ENCODE measurements at regions not wholly inside any gene's neighbourhood (a gene's known extent, or its start where the extent isn't known, plus 50 kb on each side); places are given as distances from the start of the nearest gene placed in this dataset.

DNA sequence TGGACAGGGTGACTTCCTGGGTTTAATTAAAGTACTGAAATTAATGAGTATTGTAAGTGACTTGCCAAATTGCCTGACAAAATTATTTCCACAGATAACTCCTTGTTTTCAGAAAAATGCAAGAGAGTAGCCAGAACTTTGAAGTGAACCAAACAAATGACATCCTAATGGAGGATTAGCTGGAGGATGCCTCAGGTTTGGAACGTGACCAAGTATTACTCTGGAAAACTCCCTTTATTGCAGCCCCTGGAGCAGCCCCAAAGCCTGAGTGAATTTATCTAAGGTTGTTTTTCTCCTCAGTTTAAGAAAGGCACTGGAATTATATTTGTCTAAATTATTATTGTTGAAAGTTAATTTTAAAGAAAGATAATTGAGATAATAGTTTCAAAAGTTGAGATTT lies 343.6 kb upstream of the MTNR1B start:
- in situ Hi-C loops (cut with HindIII; ENCODE audit: low sequenced_read_pairs): no loop called here
- DNase-seq (ENCODE audit: low read depth): no peak
- TF ChIP-seq, protein P1, sequence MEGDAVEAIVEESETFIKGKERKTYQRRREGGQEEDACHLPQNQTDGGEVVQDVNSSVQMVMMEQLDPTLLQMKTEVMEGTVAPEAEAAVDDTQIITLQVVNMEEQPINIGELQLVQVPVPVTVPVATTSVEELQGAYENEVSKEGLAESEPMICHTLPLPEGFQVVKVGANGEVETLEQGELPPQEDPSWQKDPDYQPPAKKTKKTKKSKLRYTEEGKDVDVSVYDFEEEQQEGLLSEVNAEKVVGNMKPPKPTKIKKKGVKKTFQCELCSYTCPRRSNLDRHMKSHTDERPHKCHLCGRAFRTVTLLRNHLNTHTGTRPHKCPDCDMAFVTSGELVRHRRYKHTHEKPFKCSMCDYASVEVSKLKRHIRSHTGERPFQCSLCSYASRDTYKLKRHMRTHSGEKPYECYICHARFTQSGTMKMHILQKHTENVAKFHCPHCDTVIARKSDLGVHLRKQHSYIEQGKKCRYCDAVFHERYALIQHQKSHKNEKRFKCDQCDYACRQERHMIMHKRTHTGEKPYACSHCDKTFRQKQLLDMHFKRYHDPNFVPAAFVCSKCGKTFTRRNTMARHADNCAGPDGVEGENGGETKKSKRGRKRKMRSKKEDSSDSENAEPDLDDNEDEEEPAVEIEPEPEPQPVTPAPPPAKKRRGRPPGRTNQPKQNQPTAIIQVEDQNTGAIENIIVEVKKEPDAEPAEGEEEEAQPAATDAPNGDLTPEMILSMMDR (IDR thresholded peaks at IDR 0.05; ENCODE audit: low read depth, low read length, missing control alignments): no peak
- no peak overlapping the region for H3K4me3 ChIP-seq (ENCODE audit: low read depth, low read length)

DNA sequence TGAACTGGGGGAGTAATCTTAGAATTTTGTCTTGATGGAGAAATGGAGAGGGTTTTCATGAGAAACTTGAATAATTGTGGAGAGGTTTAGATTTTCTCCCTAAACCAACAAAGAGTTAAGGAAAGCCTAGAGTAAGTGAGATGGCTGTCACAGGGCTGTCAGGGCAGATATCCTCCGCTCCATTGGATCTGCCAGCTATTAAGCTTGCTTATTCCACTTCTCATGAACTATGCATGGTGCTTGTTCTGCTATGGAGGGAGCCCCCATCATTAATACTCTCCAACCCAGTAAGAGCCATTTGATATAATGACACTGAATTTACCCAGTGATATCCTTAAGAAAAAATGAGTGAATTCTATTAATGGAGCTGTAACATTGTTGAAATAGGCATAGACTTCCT lies 342.8 kb upstream of the MTNR1B start:
- no peak for DNase-seq (ENCODE audit: low read depth)
- in situ Hi-C loops (cut with HindIII; ENCODE audit: low sequenced_read_pairs): no loop called here

DNA sequence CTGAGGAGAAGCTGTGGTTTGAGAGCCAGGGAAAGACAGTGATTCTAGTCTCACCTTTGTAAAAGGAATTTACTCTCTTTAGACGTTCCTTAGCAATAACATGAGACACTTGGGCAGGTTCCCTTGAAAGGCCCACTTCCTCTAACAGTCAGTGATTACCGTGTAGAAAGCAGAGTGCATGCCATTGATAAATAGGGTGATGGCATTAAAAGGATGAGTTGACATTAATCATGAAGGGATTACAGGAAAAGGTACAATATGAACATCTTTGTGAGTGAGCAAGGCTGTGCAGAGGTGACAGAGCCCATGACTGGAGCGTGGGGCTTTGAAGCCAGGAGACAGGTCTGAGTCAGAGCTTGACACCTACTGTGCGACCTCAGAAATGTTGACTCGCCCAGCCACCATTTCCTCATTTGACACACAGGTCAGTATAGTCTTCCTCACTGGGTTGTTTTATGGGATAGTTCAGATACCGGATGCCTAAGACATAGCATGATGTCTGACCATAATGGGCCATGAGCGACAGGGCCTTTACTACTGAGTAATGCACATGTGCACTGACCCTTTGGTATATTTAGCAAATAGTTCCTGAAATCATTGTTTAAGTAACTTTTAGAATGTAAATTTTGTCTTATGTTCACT lies 341.7 kb upstream of the MTNR1B start:
- TF ChIP-seq, protein P1 (IDR thresholded peaks at IDR 0.05; ENCODE audit: low read depth, low read length, missing control alignments): no peak
- DNase-seq (ENCODE audit: low read depth): no peak
- no peak overlapping the region for H3K4me3 ChIP-seq (ENCODE audit: low read depth, low read length)
- in situ Hi-C loops (cut with HindIII; ENCODE audit: low sequenced_read_pairs): no loop called here

More for the DNA sequence above, 342.8 kb upstream of the MTNR1B start:
- TF ChIP-seq, protein P1 (IDR thresholded peaks at IDR 0.05; ENCODE audit: low read depth, low read length, missing control alignments): no peak
- no peak overlapping the region for H3K4me3 ChIP-seq (ENCODE audit: low read depth, low read length)

DNA sequence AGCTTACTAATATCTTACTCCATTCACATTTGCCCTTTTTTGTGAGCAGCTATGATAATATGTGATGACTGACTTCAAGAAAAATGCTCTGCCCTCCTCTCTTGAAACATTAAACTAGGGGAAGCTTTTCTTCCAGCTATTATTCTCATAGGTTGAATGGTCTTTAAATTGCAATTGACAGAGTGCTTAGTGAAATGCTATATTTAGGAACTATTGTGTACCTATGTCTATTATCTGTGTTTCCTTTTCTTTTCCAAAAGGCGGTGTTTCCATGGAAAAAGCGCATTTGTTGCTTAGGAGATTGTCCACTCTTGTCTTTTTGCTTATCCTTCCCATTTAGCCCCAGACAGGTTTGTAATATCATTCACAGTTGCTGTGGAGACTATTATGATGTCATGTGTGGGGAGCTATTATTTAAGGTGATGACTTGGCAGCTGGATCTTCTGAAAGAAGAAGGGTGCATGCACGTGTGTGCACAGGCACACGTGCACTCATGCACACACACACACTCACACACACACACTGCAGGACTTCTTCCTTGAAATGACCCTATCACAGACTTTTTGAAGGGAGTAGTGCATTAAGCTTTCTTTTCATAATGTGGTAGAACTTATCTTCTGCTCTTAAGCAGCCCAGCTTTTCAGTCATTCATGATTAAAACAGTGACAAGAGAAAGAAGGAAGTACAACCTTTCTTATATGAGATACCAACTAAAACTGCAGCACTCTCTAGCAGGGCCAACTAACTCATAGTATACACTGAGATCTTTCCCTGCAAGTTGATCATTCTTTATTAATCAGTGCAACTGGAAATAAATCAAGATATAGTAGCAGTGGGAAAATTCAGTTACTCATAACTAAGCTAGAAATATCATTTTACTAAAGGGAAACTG lies 340.8 kb upstream of the MTNR1B start:
- H3K4me3 ChIP-seq (ENCODE audit: low read depth, low read length): no peak overlapping the region
- in situ Hi-C loops (cut with HindIII; ENCODE audit: low sequenced_read_pairs): no loop called here

DNA sequence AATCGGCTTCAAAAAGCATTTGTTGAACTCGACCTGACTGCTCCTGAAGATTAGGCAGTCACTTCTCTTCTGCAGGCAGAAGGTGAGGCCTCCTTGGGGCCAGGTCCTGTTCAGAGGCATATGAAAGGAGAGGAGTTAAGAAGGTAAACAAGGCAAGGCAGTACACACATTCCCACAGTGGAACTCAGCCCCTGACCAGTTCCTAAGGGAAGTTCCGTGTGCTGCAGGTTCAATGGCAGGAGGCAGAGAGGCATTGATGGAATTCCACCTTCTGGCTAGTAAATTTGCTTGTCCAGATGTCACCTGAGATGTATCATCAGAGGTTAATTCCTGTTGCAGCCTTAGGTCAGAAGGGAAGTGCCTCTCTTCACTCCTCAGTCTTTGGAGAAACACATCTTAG lies 337.0 kb upstream of the MTNR1B start:
- TF ChIP-seq, protein P1 (IDR thresholded peaks at IDR 0.05; ENCODE audit: low read depth, low read length, missing control alignments): no peak
- H3K4me3 ChIP-seq (ENCODE audit: low read depth, low read length): no peak overlapping the region
- no peak for DNase-seq (ENCODE audit: low read depth)
- in situ Hi-C loops (cut with HindIII; ENCODE audit: low sequenced_read_pairs): no loop called here

More for the DNA sequence above, 340.8 kb upstream of the MTNR1B start:
- TF ChIP-seq, protein P1 (IDR thresholded peaks at IDR 0.05; ENCODE audit: low read depth, low read length, missing control alignments): no peak
- DNase-seq (ENCODE audit: low read depth): no peak

DNA sequence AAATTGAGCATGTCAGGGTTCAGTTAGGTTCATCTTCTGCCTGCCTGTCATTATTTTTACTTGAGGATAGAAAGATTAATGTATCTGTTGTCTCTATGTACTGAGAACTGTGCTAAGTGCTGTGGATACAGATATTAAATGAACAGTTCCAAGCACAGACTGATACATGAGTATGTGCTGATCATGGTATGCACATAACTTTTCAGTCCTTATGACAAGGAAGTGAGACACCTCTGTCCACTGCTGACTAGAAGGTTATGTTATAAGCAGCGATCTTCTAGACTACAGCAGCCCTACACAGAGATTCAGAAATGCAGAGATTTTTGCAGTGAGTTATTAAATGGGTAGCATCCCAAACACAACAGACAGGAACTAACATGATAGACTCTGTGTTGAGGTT lies 335.6 kb upstream of the MTNR1B start:
- H3K4me3 ChIP-seq (ENCODE audit: low read depth, low read length): no peak overlapping the region
- DNase-seq (ENCODE audit: low read depth): no peak
- in situ Hi-C loops (cut with HindIII; ENCODE audit: low sequenced_read_pairs): no loop called here
- TF ChIP-seq, protein P1 (IDR thresholded peaks at IDR 0.05; ENCODE audit: low read depth, low read length, missing control alignments): no peak
